Sigmoid colon (tissue), 4 donors: ENCODE measurements at regions not wholly inside any gene's neighbourhood (a gene's known extent, or its start where the extent isn't known, plus 50 kb on each side); places are given as distances from the start of the nearest gene placed in this dataset.

Source experiments
- CTCF ChIP-seq, 4 experiments: fragments of 450-650 bp in 3 of 4; fragments of 200-600 bp in 1 of 4; IDR thresholded peaks; one replicate each; pipeline ENCODE4 v1.5.1; 2016 to 2019; ENCODE audit warnings: antibody characterized with exemption in 4 of 4, mild to moderate bottlenecking in 3 of 4, moderate library complexity in 2 of 4
- EP300 ChIP-seq, 4 donors: sonication (generic); formaldehyde crosslinking; IDR thresholded peaks; one replicate each; pipeline ENCODE4 v1.6.1; 2017; ENCODE audit warnings: antibody characterized with exemption in 4 of 4
- POLR2A ChIP-seq, 2 donors: fragments of 450-650 bp; IDR thresholded peaks; one replicate each; pipeline ENCODE4 v1.6.1; 2016; ENCODE audit warnings: antibody characterized with exemption in 2 of 2, mild to moderate bottlenecking in 2 of 2, moderate library complexity in 2 of 2
- POLR2AphosphoS5 ChIP-seq, 4 donors: sonication (generic); formaldehyde crosslinking; IDR thresholded peaks; one replicate each; pipeline ENCODE4 v1.6.1; 2017; ENCODE audit warnings: antibody characterized with exemption in 4 of 4

DNA sequence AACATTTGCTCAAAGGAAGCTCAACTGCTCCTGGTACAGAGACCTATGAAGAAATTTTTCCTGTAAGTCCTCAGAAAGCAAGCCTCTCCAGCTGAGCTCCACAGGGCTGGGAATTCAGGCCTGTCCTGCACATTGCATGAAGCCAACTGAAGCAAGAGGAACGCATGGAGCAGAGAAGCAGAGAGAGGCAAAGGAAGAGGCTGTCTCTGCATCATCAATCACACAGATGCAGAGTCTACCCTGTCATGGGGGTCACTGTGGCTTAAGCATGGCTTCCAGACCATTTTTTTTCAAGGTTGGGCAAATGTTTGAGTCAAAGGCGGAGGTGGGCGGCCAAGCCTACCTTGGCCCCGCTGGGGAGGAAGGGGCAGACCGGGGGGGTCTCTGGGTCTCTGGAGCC is 110.3 kb upstream of the MSX1 start:
- no peak for TF ChIP-seq POLR2A (IDR thresholded peaks at IDR 0.05)
- no peak for TF ChIP-seq POLR2AphosphoS5 (IDR thresholded peaks at IDR 0.05)
- TF ChIP-seq CTCF (IDR thresholded peaks at IDR 0.05), result no peak
- no peak for TF ChIP-seq EP300 (IDR thresholded peaks at IDR 0.05)
